GM12892 (cell line): ENCODE measurements at regions not wholly inside any gene's neighbourhood (a gene's known extent, or its start where the extent isn't known, plus 50 kb on each side); places are given as distances from the start of the nearest gene placed in this dataset.
A peak's percentile ranks its signal among the peaks of the same experiment; 100 is the strongest.

Experiments
- DNase-seq: peaks from one replicate; pipeline ENCODE4 v3.0.0; 2011; ENCODE audit not compliant: insufficient read length
- FAIRE-seq: peaks from 2 replicates; lab custom pipeline; 2011; peaks lifted over from hg19 to GRCh38; lab: Jason Lieb, UNC
- POLR2A ChIP-seq: IDR thresholded peaks from 2 replicates; pipeline ENCODE4 v1.6.1; 2011; ENCODE audit warnings: low read depth, low read length, control low read depth
- POLR2AphosphoS5 ChIP-seq: IDR thresholded peaks from 2 replicates; pipeline ENCODE4 v1.6.1; 2011; ENCODE audit warnings: low read depth, low read length, control low read depth
- TAF1 ChIP-seq: IDR thresholded peaks from 2 replicates; pipeline ENCODE4 v1.6.1; 2011; ENCODE audit warnings: low read depth, mild to moderate bottlenecking, control low read depth, low read length, borderline replicate concordance

- FAIRE-seq (peak; percentile 46), DNase-seq (no peak)
- TF ChIP-seq TAF1, result no peak
Measured at GRCh38 chr3:30347679-30348216, 258.7 kb upstream of the TGFBR2 start.

- TF ChIP-seq POLR2A, result no peak
- TF ChIP-seq POLR2AphosphoS5, result no peak
- no peak for TF ChIP-seq TAF1
- DNase-seq, result no peak
- no peak for FAIRE-seq
Measured at GRCh38 chr3:30349507-30349906, 256.9 kb upstream of the TGFBR2 start.

- FAIRE-seq, result no peak
- no peak for DNase-seq
- TF ChIP-seq TAF1 (no peak), POLR2A (no peak)
Measured at GRCh38 chr3:30350011-30350410, 256.4 kb upstream of the TGFBR2 start.

GRCh38 chr3:30350901-30351300, 255.5 kb upstream of the TGFBR2 start:
- no peak for TF ChIP-seq POLR2AphosphoS5
- TF ChIP-seq TAF1, result no peak
- no peak for TF ChIP-seq POLR2A
- DNase-seq, result no peak
- FAIRE-seq, result no peak

- no peak for DNase-seq
- FAIRE-seq, result no peak
- no peak for TF ChIP-seq POLR2A
- TF ChIP-seq TAF1, result no peak
Measured at GRCh38 chr3:30352410-30353318, 253.7 kb upstream of the TGFBR2 start.

- DNase-seq (no peak), FAIRE-seq (peak; percentile 21)
Measured at GRCh38 chr3:30353711-30354467, 252.5 kb upstream of the TGFBR2 start.

GRCh38 chr3:30354513-30354912, 251.9 kb upstream of the TGFBR2 start:
- DNase-seq (no peak), FAIRE-seq (no peak)
- TF ChIP-seq POLR2AphosphoS5 (no peak), TAF1 (no peak), POLR2A (no peak)

More at GRCh38 chr3:30353711-30354467, 252.5 kb upstream of the TGFBR2 start:
- TF ChIP-seq TAF1 (no peak), POLR2A (no peak), POLR2AphosphoS5 (no peak)

GRCh38 chr3:30354972-30355371, 251.4 kb upstream of the TGFBR2 start:
- FAIRE-seq, result no peak

GRCh38 chr3:30355622-30356021, 250.8 kb upstream of the TGFBR2 start:
- DNase-seq (no peak), FAIRE-seq (no peak)
- TF ChIP-seq POLR2A (no peak), TAF1 (no peak), POLR2AphosphoS5 (no peak)

More at GRCh38 chr3:30354972-30355371, 251.4 kb upstream of the TGFBR2 start:
- no peak for DNase-seq
- TF ChIP-seq POLR2A (no peak), TAF1 (no peak)

- FAIRE-seq, result no peak
- TF ChIP-seq POLR2AphosphoS5 (no peak), TAF1 (no peak), POLR2A (no peak)
- DNase-seq, result no peak
Measured at GRCh38 chr3:30356866-30357753, 249.3 kb upstream of the TGFBR2 start.

- FAIRE-seq (no peak), DNase-seq (no peak)
- no peak for TF ChIP-seq TAF1
- TF ChIP-seq POLR2AphosphoS5, result no peak
- TF ChIP-seq POLR2A, result no peak
Measured at GRCh38 chr3:30357897-30358296, 248.5 kb upstream of the TGFBR2 start.
